Activated T-cell treated with anti-CD3 and anti-CD28 coated beads for 24 hours (primary cell): ENCODE measurements at regions not wholly inside any gene's neighbourhood (a gene's known extent, or its start where the extent isn't known, plus 50 kb on each side); places are given as distances from the start of the nearest gene placed in this dataset.
"Not testable (repeated sequence)": the region's sequence is repeated elsewhere in the genome, so short reads cannot be mapped to it uniquely, and the experiment has no call there.

Experiments used
- DNase-seq: peaks from one replicate; pipeline ENCODE4 v3.0.0-alpha.2; 2020; ENCODE audit warnings: low read depth

DNA sequence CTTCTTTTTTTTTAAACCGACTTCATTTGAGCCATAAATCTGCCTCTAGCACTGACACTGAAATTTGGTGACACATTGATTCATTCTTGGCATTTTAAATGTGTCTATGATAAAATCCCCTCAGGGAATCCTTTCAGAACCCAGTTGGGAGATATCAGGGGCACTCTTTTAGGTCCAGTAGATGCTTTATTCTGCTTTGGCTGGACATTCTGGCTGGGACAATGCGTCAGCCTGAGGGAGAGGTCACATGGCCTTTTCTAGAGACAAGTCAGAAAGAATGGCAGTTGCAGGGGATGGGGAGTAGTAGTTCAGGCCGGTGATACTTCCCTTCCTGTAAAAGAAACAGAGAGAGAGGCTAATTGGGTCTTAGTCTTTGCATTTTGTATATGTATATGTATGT is 63.1 kb downstream of the TRIM43 start:
- DNase-seq, result not testable (repeated sequence)

DNA sequence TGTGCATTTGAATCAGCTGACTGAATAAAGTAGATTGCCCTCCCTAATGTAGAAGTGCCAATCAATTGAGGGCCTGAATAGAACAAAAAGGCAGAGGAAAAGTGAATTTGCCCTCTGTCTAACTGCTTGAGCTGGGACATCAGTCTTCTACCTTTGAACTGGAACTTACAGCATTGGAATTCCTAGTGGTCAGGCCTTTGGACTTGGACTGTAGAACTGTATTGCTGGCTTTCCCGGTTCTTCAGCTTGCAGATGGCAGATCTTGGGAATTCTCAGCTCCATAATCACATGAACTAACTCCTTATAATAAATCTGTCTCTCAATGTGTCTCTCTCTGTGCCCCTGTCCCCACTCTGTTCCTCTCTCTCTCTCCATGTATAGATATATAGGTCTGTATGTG is 64.8 kb downstream of the TRIM43 start:
- not testable (repeated sequence) for DNase-seq

GRCh38 chr2:95657937-95658336 is 66.1 kb downstream of the TRIM43 start:
- not testable (repeated sequence) for DNase-seq

- not testable (repeated sequence) for DNase-seq
Observed at GRCh38 chr2:95660766-95661562, 69.2 kb downstream of the TRIM43 start.

- not testable (repeated sequence) for DNase-seq
Observed at GRCh38 chr2:95663471-95664441, 72.0 kb downstream of the TRIM43 start.

DNA sequence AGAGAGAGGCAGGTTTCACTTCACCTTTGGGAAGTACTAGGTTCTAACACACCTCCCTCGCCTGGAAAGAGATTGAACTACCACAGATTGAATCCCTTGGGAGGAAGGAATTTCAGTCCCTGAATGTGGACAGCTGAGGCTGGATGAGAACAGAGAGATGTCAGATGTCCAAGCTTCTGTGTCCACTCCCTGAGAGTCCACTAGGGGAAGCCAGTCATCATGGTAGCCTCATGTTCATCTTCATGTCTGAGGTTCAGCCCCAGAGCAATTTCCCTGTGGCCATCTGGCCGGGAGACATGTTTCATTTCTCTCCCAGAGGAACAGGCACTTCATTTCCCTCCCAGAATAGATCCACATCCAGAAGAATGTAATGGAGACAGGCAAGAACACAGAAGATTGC is 74.8 kb downstream of the TRIM43 start:
- not testable (repeated sequence) for DNase-seq

GRCh38 chr2:95667480-95667879 is 75.7 kb downstream of the TRIM43 start:
- no peak for DNase-seq

DNA sequence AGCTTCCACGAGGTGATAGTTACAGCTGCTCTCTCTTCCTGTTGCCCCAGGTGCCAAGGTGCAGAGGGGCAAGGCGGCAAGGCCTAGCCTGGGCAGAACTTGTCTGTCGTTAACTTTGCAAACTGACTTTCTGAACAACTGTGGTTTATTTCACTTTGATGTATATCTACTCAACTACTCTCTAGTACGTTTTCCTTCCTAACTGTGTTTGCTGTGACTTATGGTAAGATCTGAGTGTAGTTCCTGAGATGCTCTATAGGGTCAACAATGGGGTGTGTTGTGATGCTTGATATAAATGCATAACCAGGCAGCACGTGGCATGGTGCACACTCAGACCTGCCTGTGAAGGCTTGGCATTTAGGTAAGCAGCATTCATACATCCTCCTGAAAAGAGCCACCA is 77.1 kb downstream of the TRIM43 start:
- not testable (repeated sequence) for DNase-seq

- DNase-seq, result no peak
Observed at GRCh38 chr2:95669441-95669991, 77.7 kb downstream of the TRIM43 start.

DNA sequence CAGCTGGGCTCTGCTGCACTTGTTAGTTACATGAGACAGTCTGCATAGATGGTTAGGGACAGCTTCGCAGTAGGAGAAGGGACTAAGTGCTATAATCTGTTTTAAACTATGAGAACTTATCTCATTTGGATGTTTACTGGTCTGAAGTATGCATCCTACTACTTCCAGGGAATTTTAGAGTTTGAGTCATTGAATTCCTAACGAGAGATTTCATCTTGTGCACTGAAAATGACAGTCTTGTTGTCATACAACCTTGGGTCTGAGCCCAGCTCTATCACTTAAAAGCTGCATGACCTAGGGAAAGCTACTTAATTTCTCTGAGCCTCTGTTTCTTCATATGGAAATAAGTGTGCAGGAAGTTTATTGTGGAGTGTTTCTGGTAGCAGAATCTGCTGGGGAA is 78.4 kb downstream of the TRIM43 start:
- DNase-seq, result no peak

- DNase-seq, result no peak
Observed at GRCh38 chr2:95670686-95671085, 78.9 kb downstream of the TRIM43 start.

DNA sequence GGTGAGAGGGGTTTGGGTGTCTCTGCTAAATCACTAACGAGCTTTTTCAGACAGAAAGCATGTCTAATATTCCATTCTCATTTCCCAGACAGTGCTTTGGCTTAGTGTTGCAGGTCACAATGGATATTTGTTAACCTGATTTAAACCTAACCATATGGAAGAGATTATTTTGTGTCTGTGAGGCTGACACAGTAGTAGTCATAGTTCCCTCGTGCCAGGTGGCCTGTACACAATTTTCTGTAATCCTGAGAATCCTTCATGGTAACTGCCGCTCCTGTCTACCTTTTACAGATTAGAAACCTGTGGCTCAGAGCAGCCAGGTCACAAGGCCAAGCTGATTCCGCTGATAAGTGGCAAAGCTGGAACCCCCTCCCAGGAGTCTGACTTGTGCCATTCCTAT is 79.4 kb downstream of the TRIM43 start:
- not testable (repeated sequence) for DNase-seq

GRCh38 chr2:95671992-95672391 is 80.2 kb downstream of the TRIM43 start:
- DNase-seq, result not testable (repeated sequence)

GRCh38 chr2:95672500-95672899 is 80.7 kb downstream of the TRIM43 start:
- not testable (repeated sequence) for DNase-seq

GRCh38 chr2:95674186-95674585 is 82.4 kb downstream of the TRIM43 start:
- no peak for DNase-seq

- DNase-seq, result not testable (repeated sequence)
Observed at GRCh38 chr2:95676573-95676972, 84.8 kb downstream of the TRIM43 start.

DNA sequence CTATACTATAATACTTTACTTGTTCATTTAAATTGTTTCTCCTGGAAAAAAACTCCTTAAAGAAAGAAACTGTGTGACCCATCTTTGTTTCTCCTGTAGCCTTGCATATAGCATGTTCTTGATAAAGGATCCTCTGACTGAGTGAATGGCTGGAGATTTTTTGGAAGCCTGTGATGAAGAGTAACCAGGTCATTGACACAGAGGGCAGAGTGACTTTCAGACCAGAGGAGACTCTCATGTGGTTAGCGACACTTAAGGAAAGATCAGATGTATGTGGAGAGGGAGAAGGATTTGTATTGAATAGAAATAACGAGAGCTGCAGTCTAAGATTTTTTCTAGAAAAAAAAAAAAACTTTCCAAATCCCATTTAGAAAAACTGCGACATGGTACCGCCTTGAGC is 85.5 kb downstream of the TRIM43 start:
- DNase-seq, result no peak

GRCh38 chr2:95677833-95678232 is 86.0 kb downstream of the TRIM43 start:
- not testable (repeated sequence) for DNase-seq

DNA sequence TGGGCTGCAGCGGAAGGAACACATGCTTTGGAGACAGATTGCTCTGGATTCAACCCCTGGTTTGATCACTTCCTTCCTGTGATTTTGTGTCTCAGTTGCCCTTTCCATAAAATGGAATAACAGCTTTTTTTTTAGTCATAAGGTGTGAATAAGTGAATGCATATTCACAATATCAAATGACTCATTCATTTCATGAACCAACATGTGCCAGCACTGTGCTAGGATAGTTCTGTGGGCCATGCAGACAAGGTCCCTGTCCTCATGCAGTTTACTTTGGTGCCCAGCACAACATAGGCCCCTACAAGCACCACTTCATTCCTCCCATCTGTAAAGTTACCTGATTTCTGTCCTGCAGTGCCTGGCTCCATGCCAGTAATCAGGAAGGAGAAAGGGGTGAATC is 89.4 kb downstream of the TRIM43 start:
- not testable (repeated sequence) for DNase-seq

- not testable (repeated sequence) for DNase-seq
Observed at GRCh38 chr2:95681589-95682081, 89.8 kb downstream of the TRIM43 start.

- not testable (repeated sequence) for DNase-seq
Observed at GRCh38 chr2:95682889-95683517, 91.2 kb downstream of the TRIM43 start.

DNA sequence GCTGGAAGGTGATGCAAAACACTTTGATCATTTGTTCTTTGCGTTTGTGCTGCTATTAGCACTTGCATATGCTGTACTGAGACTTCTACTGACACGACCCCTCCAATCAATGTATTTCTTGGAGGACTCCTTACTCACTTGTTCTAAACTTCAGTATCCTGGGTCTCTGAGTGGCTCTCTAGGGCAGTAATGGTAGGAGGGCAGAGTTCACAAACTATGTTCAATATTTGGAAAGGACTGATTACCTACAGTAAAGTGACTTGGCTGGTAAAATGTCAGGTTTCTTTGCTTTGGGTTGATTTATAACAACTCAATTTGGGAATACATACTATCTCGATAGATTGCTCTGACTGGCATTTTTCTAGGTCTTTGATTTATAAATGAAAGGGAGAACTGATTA is 93.7 kb downstream of the TRIM43 start:
- no peak for DNase-seq
